Heart right ventricle (tissue), 16 donors: ENCODE measurements at regions not wholly inside any gene's neighbourhood (a gene's known extent, or its start where the extent isn't known, plus 50 kb on each side); places are given as distances from the start of the nearest gene placed in this dataset.
A peak's percentile ranks its signal among the peaks of the same experiment; 100 is the strongest.
"Not testable (repeated sequence)": the region's sequence is repeated elsewhere in the genome, so short reads cannot be mapped to it uniquely, and the experiment has no call there.

Experiments used
- ATAC-seq, 8 donors: fragments of 200-7000 bp; cut with Tn5 transposase; one replicate each; pipeline ENCODE4 v1.9.1; 2020; ENCODE audit warnings: mild to moderate bottlenecking in 8 of 8, moderate library complexity in 8 of 8, moderate number of reproducible peaks in 1 of 8
- DNase-seq, 2 donors: peaks; one replicate each; pipeline ENCODE4 v3.0.0-alpha.2; 2020
- H3K27ac ChIP-seq, 10 donors: fragments of 200-600 bp; sonication (generic) in 2 of 10; one replicate each; pipeline versions ENCODE4 v1.5.0 to v1.8.0; 2020 to 2022; ENCODE audit warnings: mild to moderate bottlenecking in 3 of 10
- H3K27me3 ChIP-seq, 7 donors: fragments of 200-600 bp; one replicate each; pipeline ENCODE4 v1.8.0; 2021 to 2022; ENCODE audit warnings: mild to moderate bottlenecking in 2 of 7
- H3K36me3 ChIP-seq, 9 donors: fragments of 200-600 bp; sonication (generic) in 1 of 9; one replicate each; pipeline versions ENCODE4 v1.5.0 to v1.8.0; 2020 to 2022; ENCODE audit warnings: mild to moderate bottlenecking in 2 of 9
- H3K4me1 ChIP-seq, 9 donors: fragments of 200-600 bp; sonication (generic) in 1 of 9; one replicate each; pipeline versions ENCODE4 v1.5.0 to v1.8.0; 2020 to 2022; ENCODE audit warnings: mild to moderate bottlenecking in 4 of 9
- H3K4me3 ChIP-seq, 10 donors: fragments of 200-600 bp; sonication (generic) in 2 of 10; one replicate each; pipeline versions ENCODE4 v1.5.0 to v1.8.0; 2020 to 2022; ENCODE audit warnings: mild to moderate bottlenecking in 7 of 10, moderate library complexity in 2 of 10
- H3K9me3 ChIP-seq, 11 donors: fragments of 200-600 bp in 10 of 11; sonication (generic) in 2 of 11; one replicate each; pipeline versions ENCODE4 v1.5.0 to v1.8.0; 2013 to 2022; ENCODE audit warnings: mild to moderate bottlenecking in 2 of 11, control low read depth in 1 of 11, moderate library complexity in 1 of 11
- WGBS, 2 donors: extraction: QIAGEN DNeasy Blood & Tissue Kit; methylation state at CpG; one replicate each; pipeline ENCODE4 v1.1.7; 2013; ENCODE audit warnings: inconsistent platforms in 1 of 2; 5-methylcytosine and 5-hydroxymethylcytosine counted together
- intact Hi-C, 10 donors: fragments of 100-400 bp; cut with DNase I; formaldehyde crosslinking; loops; one replicate each; pipeline versions ENCODE4 v1.11.1 to v1.14.2; 2022
- TF ChIP-seq, protein P1 (sequence below), 9 donors: fragments of 200-600 bp; sonication (generic) in 2 of 9; IDR thresholded peaks; one replicate each; pipeline versions ENCODE4 v1.5.0 to v1.8.0; 2021 to 2022; ENCODE audit warnings: antibody characterized with exemption in 9 of 9, mild to moderate bottlenecking in 5 of 9, moderate library complexity in 1 of 9
- donor health status: Arrhythmogenic right ventricular cardiomyopathy.
- donor health status: ischemic (EF 13 %, LVEDD 7.1; RV severe dilation, severe dysfunction).
- donor health status: healthy with polysubstance abuse.
- donor health status: DM: no; HTN: yes; CAD: no.
- donor health status: DM: no; HTN: no; CAD: no.
- donor health status: ischemic (EF 25% LVEDD 6.9; RV normal size, moderate dysfunction).
- donor health status: ischemic (EF 25% LVEDD 5.7; RV mildly dilated, moderate dysfunction).
- donor health status: healthy.
- donor health status: DM: yes; HTN: yes; CAD: no.
- donor health status: Ischemic cardiomyopathy.
- donor health status: ischemic (EF 35%, LVEDD 5.7; RV mildly dilated, moderate dysfunction).
- donor health status: nonischemic (EF 11% LVEDD 7.7; RV severe dilation, severe dysfunction).
- donor health status: DM: yes; HTN: yes; CAD: no.
- donor health status: PGD.
- donor health status: ischemic (EF 29% LVEDD 5.4; RV normal size, mild dysfunction).
- donor health status: nonischemic (EF 23%, LVEDD 6.1; RV moderate dilation, normal function).

DNA sequence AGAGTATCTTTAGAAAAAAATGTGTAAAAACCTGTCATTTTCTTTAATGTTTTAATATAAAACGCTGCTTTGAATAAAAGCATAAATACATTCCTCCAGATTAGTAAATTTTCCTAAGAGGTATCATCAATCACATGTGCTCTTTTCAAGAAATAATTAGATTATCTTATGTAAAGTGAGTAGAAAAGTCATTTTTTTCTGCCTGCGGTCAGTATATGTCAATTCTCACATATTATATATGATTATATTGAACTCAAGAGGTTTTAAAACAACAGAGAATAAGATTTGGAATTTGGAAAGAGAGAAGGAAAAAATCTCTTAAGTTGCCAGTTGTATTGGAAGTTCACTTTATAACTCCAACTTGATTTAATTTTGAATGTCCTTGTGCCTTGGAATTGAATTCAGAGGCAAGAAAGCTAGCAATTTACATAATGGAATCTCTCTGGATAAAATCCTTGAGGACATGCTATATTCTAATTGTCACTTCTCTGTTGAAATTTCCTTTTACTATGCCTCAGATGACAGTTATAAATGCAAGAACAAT lies 740.1 kb upstream of the SPRY2 start:
- DNase-seq (no peak), ATAC-seq (no peak)
- Histone ChIP-seq H3K4me1 (no peaks in the 10 kb centered on the region), H3K9me3 (no peaks in the 10 kb centered on the region), H3K27me3 (no peaks in the 10 kb centered on the region), H3K27ac (no peak overlapping the region), H3K4me3 (no peak overlapping the region), H3K36me3 (no peaks in the 10 kb centered on the region)
- WGBS, 2 donors: 76 to 85% methylated on average over 2 of the region's 2 CpGs
- TF ChIP-seq, protein P1, sequence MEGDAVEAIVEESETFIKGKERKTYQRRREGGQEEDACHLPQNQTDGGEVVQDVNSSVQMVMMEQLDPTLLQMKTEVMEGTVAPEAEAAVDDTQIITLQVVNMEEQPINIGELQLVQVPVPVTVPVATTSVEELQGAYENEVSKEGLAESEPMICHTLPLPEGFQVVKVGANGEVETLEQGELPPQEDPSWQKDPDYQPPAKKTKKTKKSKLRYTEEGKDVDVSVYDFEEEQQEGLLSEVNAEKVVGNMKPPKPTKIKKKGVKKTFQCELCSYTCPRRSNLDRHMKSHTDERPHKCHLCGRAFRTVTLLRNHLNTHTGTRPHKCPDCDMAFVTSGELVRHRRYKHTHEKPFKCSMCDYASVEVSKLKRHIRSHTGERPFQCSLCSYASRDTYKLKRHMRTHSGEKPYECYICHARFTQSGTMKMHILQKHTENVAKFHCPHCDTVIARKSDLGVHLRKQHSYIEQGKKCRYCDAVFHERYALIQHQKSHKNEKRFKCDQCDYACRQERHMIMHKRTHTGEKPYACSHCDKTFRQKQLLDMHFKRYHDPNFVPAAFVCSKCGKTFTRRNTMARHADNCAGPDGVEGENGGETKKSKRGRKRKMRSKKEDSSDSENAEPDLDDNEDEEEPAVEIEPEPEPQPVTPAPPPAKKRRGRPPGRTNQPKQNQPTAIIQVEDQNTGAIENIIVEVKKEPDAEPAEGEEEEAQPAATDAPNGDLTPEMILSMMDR (IDR thresholded peaks at IDR 0.05): no peak
- intact Hi-C loops: no loop called here

DNA sequence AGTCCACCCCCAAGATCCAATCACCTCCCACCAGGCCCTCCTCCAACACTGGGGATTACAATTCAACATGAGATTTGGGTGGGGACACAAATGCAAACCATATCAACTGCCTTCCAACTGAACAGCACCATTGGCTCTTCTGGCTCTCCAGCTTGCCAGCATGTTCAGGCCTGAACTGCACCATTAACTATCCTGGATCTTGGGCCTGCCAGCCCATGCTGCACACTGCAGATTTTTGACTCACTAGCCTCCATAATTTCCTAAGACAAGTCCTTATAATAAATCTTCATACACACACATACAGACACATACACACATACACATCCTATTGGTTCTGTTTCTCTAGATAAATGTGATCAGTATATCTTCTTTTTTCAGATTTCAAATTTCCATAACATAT lies 737.1 kb upstream of the SPRY2 start:
- intact Hi-C loops: no loop called here
- H3K4me3 ChIP-seq: no peak overlapping the region
- no peaks in the 10 kb centered on the region for H3K36me3 ChIP-seq
- ATAC-seq (no peak), DNase-seq (no peak)
- H3K27ac ChIP-seq: no peak overlapping the region
- no peaks in the 10 kb centered on the region for H3K4me1 ChIP-seq
- no peaks in the 10 kb centered on the region for H3K27me3 ChIP-seq
- TF ChIP-seq, protein P1 (IDR thresholded peaks at IDR 0.05): no peak
- peaks cover 0 to 6% (median 0%) of the 10 kb centered on the region in 11 donors for H3K9me3 ChIP-seq

DNA sequence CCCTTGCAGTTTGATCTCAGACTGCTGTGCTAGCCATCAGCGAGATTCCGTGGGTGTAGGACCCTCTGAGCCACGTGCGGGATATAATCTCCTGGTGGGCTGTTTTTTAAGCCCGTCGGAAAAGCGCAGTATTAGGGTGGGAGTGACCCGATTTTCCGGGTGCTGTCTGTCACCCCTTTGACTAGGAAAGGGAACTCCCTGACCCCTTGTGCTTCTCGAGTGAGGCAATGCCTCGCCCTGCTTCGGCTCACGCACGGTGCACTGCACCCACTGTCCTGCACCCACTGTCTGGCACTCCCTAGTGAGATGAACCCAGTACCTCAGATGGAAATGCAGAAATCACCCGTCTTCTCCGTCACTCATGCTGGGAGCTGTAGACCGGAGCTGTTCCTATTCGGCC lies 728.9 kb upstream of the SPRY2 start:
- H3K27me3 ChIP-seq, H3K4me3 ChIP-seq, DNase-seq, H3K36me3 ChIP-seq, H3K27ac ChIP-seq, ATAC-seq, intact Hi-C loops, H3K9me3 ChIP-seq, H3K4me1 ChIP-seq: not testable (repeated sequence)
- WGBS, 2 donors: 93 to 94% methylated on average over 18 of the region's 18 CpGs

DNA sequence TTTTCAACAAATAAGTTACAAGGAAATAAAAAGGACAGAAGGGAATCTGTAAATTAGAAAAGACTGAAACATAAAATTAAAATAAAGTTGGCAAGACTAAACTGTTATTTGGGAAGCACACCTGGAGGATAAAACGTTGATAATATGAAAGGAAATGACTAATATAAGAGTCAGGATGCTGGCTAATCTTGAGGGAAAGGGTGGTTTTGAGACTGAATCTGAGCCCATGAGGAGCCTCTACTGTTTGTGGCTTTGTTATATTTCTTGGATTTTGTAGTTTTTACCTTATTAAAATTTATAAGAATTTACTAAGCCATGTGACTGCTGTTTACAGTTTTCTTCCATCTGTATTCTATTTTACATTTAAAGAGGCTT lies 718.0 kb upstream of the SPRY2 start:
- Histone ChIP-seq H3K27ac (peak overlapping the region in 1 of 10 donors; percentile 28), H3K27me3 (no peaks in the 10 kb centered on the region), H3K4me3 (no peak overlapping the region), H3K36me3 (no peaks in the 10 kb centered on the region), H3K9me3 (no peaks in the 10 kb centered on the region), H3K4me1 (peaks cover 0 to 3% (median 0%) of the 10 kb centered on the region in 9 donors)
- ATAC-seq (no peak), DNase-seq (no peak)
- TF ChIP-seq, protein P1 (IDR thresholded peaks at IDR 0.05): no peak
- WGBS, 2 donors: 19 to 29% methylated on average over 1 of the region's 1 CpG
- intact Hi-C loops: no loop called here

DNA sequence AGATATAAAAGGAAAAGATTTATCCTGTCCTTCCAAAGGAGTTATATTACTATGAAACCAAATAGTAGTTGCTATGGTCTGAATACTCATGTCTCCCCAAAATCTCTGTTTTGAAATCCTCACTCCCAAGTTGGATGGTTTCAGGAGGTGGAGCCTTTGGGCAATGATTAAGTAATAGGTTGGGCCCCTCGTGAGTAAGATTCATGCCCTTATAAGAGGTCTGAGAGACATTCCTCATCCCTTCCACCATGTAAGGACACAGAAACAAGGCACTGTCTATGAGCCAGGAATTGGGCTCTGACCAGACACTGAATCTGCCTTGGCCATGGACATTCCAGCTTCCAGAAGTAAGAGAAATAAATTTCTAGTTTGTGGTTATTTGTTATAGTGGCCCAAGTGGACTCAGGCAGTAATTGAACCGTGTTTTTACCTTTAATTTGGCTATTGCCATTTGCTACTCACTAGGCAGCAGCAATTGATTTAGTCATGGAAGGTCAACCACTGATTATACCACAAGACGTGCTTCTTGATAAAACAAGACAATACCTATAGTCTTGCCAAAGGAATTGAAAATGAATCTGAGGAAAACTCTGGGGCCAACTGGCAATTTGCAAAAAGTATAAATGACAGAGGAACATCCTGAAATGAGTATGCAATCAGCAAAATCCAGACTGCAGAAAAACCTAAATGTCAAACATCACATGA lies 717.4 kb upstream of the SPRY2 start:
- DNase-seq: no peak
- peak overlapping the region in 1 of 10 donors; percentile 28 for H3K27ac ChIP-seq
- H3K36me3 ChIP-seq: no peaks in the 10 kb centered on the region
- ATAC-seq: no peak
- H3K9me3 ChIP-seq: no peaks in the 10 kb centered on the region
- TF ChIP-seq, protein P1 (IDR thresholded peaks at IDR 0.05): no peak
- no peak overlapping the region for H3K4me3 ChIP-seq
- intact Hi-C loops: no loop called here
- no peaks in the 10 kb centered on the region for H3K27me3 ChIP-seq
- peaks cover 0 to 3% (median 0%) of the 10 kb centered on the region in 9 donors for H3K4me1 ChIP-seq
- WGBS, 2 donors: 45 to 54% methylated on average over 3 of the region's 3 CpGs
